ENCODE measurements at regions not wholly inside any gene's neighbourhood (a gene's known extent, or its start where the extent isn't known, plus 50 kb on each side); places are given as distances from the start of the nearest gene placed in this dataset.

- TF ChIP-seq CTCF (IDR thresholded peaks at IDR 0.05) (no peak), POLR2A (IDR thresholded peaks at IDR 0.05) (no peak), POLR2AphosphoS5 (IDR thresholded peaks at IDR 0.05) (no peak)
Observed at GRCh38 chr2:216770717-216771116, 75.4 kb upstream of the IGFBP5 start.

All from breast epithelium (tissue), 3 donors.